Loucy (cell line): ENCODE measurements at regions not wholly inside any gene's neighbourhood (a gene's known extent, or its start where the extent isn't known, plus 50 kb on each side); places are given as distances from the start of the nearest gene placed in this dataset.

Source experiments
- EZH2phosphoT487 ChIP-seq: fragments of 200-600 bp; IDR thresholded peaks from 2 replicates; pipeline ENCODE4 v1.6.1; 2018; ENCODE audit warnings: antibody characterized with exemption, mild to moderate bottlenecking, moderate library complexity, borderline replicate concordance
- TF ChIP-seq, protein P1 (sequence below): fragments of 200-600 bp; sonication (generic); conservative IDR thresholded peaks from 2 replicates; pipeline ENCODE4 v1.5.1; 2014; ENCODE audit warnings: mild to moderate bottlenecking, antibody characterized with exemption, low read length

GRCh38 chr10:10204415-10204814 lies 813.3 kb upstream of the CELF2 start:
- TF ChIP-seq, protein P1, sequence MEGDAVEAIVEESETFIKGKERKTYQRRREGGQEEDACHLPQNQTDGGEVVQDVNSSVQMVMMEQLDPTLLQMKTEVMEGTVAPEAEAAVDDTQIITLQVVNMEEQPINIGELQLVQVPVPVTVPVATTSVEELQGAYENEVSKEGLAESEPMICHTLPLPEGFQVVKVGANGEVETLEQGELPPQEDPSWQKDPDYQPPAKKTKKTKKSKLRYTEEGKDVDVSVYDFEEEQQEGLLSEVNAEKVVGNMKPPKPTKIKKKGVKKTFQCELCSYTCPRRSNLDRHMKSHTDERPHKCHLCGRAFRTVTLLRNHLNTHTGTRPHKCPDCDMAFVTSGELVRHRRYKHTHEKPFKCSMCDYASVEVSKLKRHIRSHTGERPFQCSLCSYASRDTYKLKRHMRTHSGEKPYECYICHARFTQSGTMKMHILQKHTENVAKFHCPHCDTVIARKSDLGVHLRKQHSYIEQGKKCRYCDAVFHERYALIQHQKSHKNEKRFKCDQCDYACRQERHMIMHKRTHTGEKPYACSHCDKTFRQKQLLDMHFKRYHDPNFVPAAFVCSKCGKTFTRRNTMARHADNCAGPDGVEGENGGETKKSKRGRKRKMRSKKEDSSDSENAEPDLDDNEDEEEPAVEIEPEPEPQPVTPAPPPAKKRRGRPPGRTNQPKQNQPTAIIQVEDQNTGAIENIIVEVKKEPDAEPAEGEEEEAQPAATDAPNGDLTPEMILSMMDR, result no peak
- no peak for TF ChIP-seq EZH2phosphoT487
